Fibroblast of the aortic adventitia (primary cell): ENCODE measurements at regions not wholly inside any gene's neighbourhood (a gene's known extent, or its start where the extent isn't known, plus 50 kb on each side); places are given as distances from the start of the nearest gene placed in this dataset.
"Not testable (repeated sequence)": the region's sequence is repeated elsewhere in the genome, so short reads cannot be mapped to it uniquely, and the experiment has no call there.

ENCODE experiments used
- DNase-seq: peaks from one replicate; pipeline ENCODE4 v3.0.0-alpha.2; 2010; ENCODE audit warnings: low read depth
- H3K4me3 ChIP-seq: 2 replicates; pipeline ENCODE4 v1.5.1; 2011; ENCODE audit warnings: low read depth, mild to moderate bottlenecking, control low read depth, low read length, moderate library complexity
- CTCF ChIP-seq: IDR thresholded peaks from 2 replicates; pipeline ENCODE4 v1.5.1; 2011; ENCODE audit warnings: mild to moderate bottlenecking, low read length, control low read depth, inconsistent platforms; ENCODE audit not compliant: insufficient read depth

GRCh38 chr2:57407772-57408201 lies 638.8 kb upstream of the VRK2 start:
- no peak for DNase-seq
- no peak overlapping the region for H3K4me3 ChIP-seq
- TF ChIP-seq CTCF, result no peak

GRCh38 chr2:57408587-57408986 lies 638.0 kb upstream of the VRK2 start:
- no peak for TF ChIP-seq CTCF
- H3K4me3 ChIP-seq, result no peak overlapping the region
- no peak for DNase-seq

- no peak for DNase-seq
- H3K4me3 ChIP-seq, result no peak overlapping the region
- no peak for TF ChIP-seq CTCF
Observed at GRCh38 chr2:57417007-57417406, 629.6 kb upstream of the VRK2 start.

- not testable (repeated sequence) for DNase-seq, H3K4me3 ChIP-seq
Observed at GRCh38 chr2:57418859-57419346, 627.7 kb upstream of the VRK2 start.

GRCh38 chr2:57429831-57430230 lies 616.8 kb upstream of the VRK2 start:
- TF ChIP-seq CTCF, result no peak
- H3K4me3 ChIP-seq, result no peak overlapping the region
- no peak for DNase-seq

GRCh38 chr2:57432528-57432927 lies 614.1 kb upstream of the VRK2 start:
- TF ChIP-seq CTCF, result no peak
- no peak overlapping the region for H3K4me3 ChIP-seq
- DNase-seq, result no peak

- TF ChIP-seq CTCF, result no peak
- no peak for DNase-seq
- H3K4me3 ChIP-seq, result no peak overlapping the region
Observed at GRCh38 chr2:57434441-57434840, 612.2 kb upstream of the VRK2 start.
